CD8-positive, alpha-beta memory T cell (primary cell): ENCODE measurements at regions not wholly inside any gene's neighbourhood (a gene's known extent, or its start where the extent isn't known, plus 50 kb on each side); places are given as distances from the start of the nearest gene placed in this dataset.

Experiments
- CTCF ChIA-PET: fragments of 350-600 bp; sonication (Branson Sonifier 250); formaldehyde crosslinking; loops from one replicate; lab custom pipeline; 2021; ENCODE audit warnings: antibody characterized with exemption; lab: Charles Lee
- POLR2A ChIA-PET: fragments of 350-600 bp; sonication (Branson Sonifier 250); formaldehyde crosslinking; loops from one replicate; lab custom pipeline; 2021; ENCODE audit warnings: antibody characterized with exemption; lab: Charles Lee
- DNase-seq, 5 donors: peaks; one replicate each; pipeline versions ENCODE4 v3.0.0 to v3.0.0-alpha.2; 2020 to 2022; ENCODE audit warnings: mixed read lengths in 1 of 5
- H3K27ac ChIP-seq: one replicate; pipeline ENCODE4 v1.7.0; 2013; ENCODE audit warnings: low read depth, mild to moderate bottlenecking, low read length, moderate library complexity
- H3K27me3 ChIP-seq: 2 replicates; pipeline ENCODE4 v1.7.0; 2013; ENCODE audit warnings: low read length, mild to moderate bottlenecking; ENCODE audit not compliant: insufficient read depth, poor library complexity, severe bottlenecking
- H3K36me3 ChIP-seq: 2 replicates; pipeline ENCODE4 v1.7.0; 2013; ENCODE audit warnings: mild to moderate bottlenecking, low read length, moderate library complexity; ENCODE audit not compliant: insufficient read depth
- H3K4me1 ChIP-seq: 2 replicates; pipeline ENCODE4 v1.7.0; 2013; ENCODE audit warnings: mild to moderate bottlenecking, low read length, moderate library complexity; ENCODE audit not compliant: insufficient read depth
- H3K4me3 ChIP-seq: 2 replicates; pipeline ENCODE4 v1.7.0; 2013; ENCODE audit warnings: mild to moderate bottlenecking, low read length
- H3K9me3 ChIP-seq: 2 replicates; pipeline ENCODE4 v1.7.0; 2013; ENCODE audit warnings: mild to moderate bottlenecking, low read length
- H3K27ac Mint-ChIP-seq, 8 donors: one replicate each; pipeline ENCODE4 v1.8.0; 2020 to 2021; ENCODE audit warnings: mixed read lengths in 8 of 8, mild to moderate bottlenecking in 6 of 8, inconsistent platforms in 3 of 8, moderate library complexity in 3 of 8
- H3K27me3 Mint-ChIP-seq, 2 donors: one replicate each; pipeline ENCODE4 v1.8.0; 2020 to 2021; ENCODE audit warnings: mixed read lengths in 2 of 2, mild to moderate bottlenecking in 1 of 2, moderate library complexity in 1 of 2
- H3K36me3 Mint-ChIP-seq, 3 donors: one replicate each; pipeline ENCODE4 v1.8.0; 2020 to 2021; ENCODE audit warnings: mixed read lengths in 3 of 3, inconsistent platforms in 1 of 3, mild to moderate bottlenecking in 1 of 3
- H3K4me1 Mint-ChIP-seq, 3 donors: one replicate each; pipeline ENCODE4 v1.8.0; 2020 to 2021; ENCODE audit warnings: mixed read lengths in 3 of 3, inconsistent platforms in 1 of 3, mild to moderate bottlenecking in 1 of 3
- H3K4me3 Mint-ChIP-seq, 7 donors: one replicate each; pipeline ENCODE4 v1.8.0; 2020 to 2021; ENCODE audit warnings: mixed read lengths in 7 of 7, mild to moderate bottlenecking in 6 of 7, moderate library complexity in 4 of 7, inconsistent platforms in 2 of 7
- H3K9me3 Mint-ChIP-seq, 5 donors: one replicate each; pipeline ENCODE4 v1.8.0; 2020 to 2022; ENCODE audit warnings: mixed read lengths in 5 of 5, mild to moderate bottlenecking in 3 of 5, moderate library complexity in 2 of 5, inconsistent platforms in 1 of 5

DNA sequence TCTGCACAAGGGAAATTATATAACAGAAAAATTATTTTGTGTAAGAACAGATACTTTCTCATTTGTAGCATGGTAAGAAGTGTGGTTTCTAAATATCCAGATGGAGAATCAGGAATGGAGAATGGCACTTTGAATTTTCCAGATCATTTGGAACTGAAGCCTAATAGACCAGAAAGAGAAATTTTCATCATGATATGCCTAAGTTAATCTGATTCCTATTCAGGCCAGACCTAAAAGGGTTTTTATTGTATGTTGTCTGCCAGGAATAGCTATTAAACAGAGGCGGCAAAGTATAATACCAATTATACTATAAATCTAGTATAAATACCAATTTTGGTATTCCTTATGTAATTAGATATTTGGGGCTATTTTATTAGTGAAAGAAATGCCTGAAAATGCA, 382.7 kb upstream of the FAR2 start:
- no peak for DNase-seq
- H3K36me3 Mint-ChIP-seq, result no peaks in the 10 kb centered on the region
- Histone ChIP-seq H3K27me3 (no peaks in the 10 kb centered on the region), H3K27ac (no peak overlapping the region), H3K4me1 (no peaks in the 10 kb centered on the region), H3K36me3 (no peaks in the 10 kb centered on the region), H3K4me3 (no peak overlapping the region), H3K9me3 (no peaks in the 10 kb centered on the region)
- ChIA-PET CTCF (no interaction called here), POLR2A (no interaction called here)
- H3K9me3 Mint-ChIP-seq, result no peaks in the 10 kb centered on the region
- H3K27ac Mint-ChIP-seq, result no peak overlapping the region
- H3K27me3 Mint-ChIP-seq, result peaks cover 0 to 1% of the 10 kb centered on the region in 2 donors
- H3K4me1 Mint-ChIP-seq, result no peaks in the 10 kb centered on the region
- H3K4me3 Mint-ChIP-seq, result no peak overlapping the region

DNA sequence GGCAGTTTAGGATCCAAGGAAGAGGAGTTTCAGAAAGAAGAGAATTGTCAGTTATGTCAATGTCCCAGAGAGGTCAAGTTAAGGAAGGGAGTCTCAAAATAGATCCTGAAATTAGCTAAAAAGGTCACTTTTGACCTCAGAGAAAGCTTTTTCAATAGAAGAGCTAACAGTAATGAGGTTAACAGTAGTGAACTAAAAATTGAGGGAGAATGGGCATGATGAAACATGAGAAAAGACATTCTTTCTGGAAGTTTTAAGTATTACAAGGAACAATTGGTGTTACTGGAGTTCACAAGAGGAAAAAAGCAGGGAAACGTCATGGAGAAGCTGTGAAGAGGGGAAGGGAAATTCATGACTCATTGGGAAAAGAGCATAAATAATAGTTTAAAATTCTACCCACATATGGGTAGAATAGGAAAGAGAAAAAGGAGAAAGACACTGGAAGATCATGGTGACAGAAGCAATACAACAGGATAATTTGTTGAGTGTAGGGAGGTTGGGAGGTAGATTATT, 381.2 kb upstream of the FAR2 start:
- Mint-ChIP-seq H3K4me3 (no peak overlapping the region), H3K27ac (no peak overlapping the region), H3K4me1 (no peaks in the 10 kb centered on the region), H3K9me3 (no peaks in the 10 kb centered on the region), H3K27me3 (peaks cover 0 to 1% of the 10 kb centered on the region in 2 donors), H3K36me3 (no peaks in the 10 kb centered on the region)
- no peak overlapping the region for H3K27ac ChIP-seq
- ChIA-PET POLR2A (no interaction called here), CTCF (no interaction called here)
- H3K9me3 ChIP-seq, result no peaks in the 10 kb centered on the region
- H3K4me3 ChIP-seq, result no peak overlapping the region
- no peaks in the 10 kb centered on the region for H3K27me3 ChIP-seq
- H3K4me1 ChIP-seq, result no peaks in the 10 kb centered on the region
- H3K36me3 ChIP-seq, result no peaks in the 10 kb centered on the region
- DNase-seq, result no peak

DNA sequence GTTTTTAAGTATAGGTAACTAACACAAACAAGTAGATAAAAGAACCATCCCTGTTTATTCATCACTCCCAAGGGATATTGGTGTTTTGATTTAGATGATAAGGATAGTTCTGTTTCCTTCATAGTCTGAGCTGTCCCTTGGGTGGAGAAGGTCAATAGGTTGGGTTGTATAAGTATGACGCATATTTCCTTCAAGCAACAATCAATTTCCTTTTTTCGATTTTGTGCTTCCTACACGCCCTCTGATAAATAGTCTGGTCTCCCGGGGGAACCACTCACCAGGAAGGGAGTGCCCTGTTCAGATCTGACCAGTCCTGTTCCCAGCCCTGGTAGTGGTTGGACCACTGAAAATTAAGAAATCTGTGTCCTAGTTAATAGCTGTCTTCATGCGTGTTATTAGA, 378.8 kb upstream of the FAR2 start:
- no peaks in the 10 kb centered on the region for H3K9me3 ChIP-seq
- no peaks in the 10 kb centered on the region for H3K36me3 ChIP-seq
- no peak overlapping the region for H3K27ac ChIP-seq
- ChIA-PET POLR2A (no interaction called here), CTCF (no interaction called here)
- no peaks in the 10 kb centered on the region for H3K9me3 Mint-ChIP-seq
- no peaks in the 10 kb centered on the region for H3K36me3 Mint-ChIP-seq
- no peaks in the 10 kb centered on the region for H3K4me1 Mint-ChIP-seq
- H3K4me1 ChIP-seq, result no peaks in the 10 kb centered on the region
- H3K4me3 Mint-ChIP-seq, result no peak overlapping the region
- no peaks in the 10 kb centered on the region for H3K27me3 ChIP-seq
- peaks cover 0 to 1% of the 10 kb centered on the region in 2 donors for H3K27me3 Mint-ChIP-seq
- DNase-seq, result no peak
- H3K4me3 ChIP-seq, result no peak overlapping the region
- no peak overlapping the region for H3K27ac Mint-ChIP-seq

DNA sequence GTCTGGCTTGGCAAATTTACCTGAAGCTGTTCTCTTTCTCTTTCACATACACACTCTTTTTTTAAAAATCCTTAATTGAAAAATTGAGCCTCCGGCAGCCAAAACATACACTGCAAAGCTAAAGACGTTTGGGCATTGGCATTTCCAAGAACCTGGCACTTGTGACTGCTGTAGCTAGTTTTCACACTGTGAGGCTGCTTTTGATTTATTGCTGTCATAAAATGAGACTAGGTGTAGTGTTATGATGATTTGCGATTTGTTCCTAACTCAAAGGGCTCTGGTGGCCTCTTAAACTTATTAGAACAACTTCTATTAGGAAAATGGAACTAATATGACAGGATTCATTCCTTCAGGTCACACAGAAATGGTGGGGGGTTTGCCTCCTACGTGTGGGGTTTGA, 377.1 kb upstream of the FAR2 start:
- Histone ChIP-seq H3K9me3 (no peaks in the 10 kb centered on the region), H3K36me3 (no peaks in the 10 kb centered on the region), H3K27me3 (no peaks in the 10 kb centered on the region), H3K4me1 (no peaks in the 10 kb centered on the region), H3K27ac (no peak overlapping the region), H3K4me3 (no peak overlapping the region)
- Mint-ChIP-seq H3K27me3 (peaks cover 0 to 1% of the 10 kb centered on the region in 2 donors), H3K9me3 (no peaks in the 10 kb centered on the region), H3K4me1 (no peaks in the 10 kb centered on the region), H3K4me3 (no peak overlapping the region), H3K27ac (no peak overlapping the region), H3K36me3 (no peaks in the 10 kb centered on the region)
- CTCF ChIA-PET, result no interaction called here
- no peak for DNase-seq
- POLR2A ChIA-PET, result no interaction called here

DNA sequence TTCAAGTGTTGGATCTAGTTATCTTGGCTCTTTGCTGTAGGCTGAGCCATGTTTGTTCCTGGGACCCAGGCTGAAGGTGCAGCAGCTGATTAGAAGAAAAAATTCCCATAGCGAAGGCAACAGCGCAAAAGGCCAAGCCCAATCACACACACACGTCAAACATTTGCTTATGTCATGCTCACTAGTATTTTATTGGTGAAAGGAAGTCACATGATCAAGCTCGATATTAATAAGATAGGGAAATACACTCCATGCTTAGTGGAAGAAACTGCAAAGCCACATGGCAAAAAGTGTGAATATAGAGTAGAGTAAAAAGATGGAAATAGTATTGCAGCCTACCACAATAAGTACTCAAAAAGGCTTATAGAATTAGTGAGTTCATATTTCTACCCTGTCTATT, 373.5 kb upstream of the FAR2 start:
- no peak overlapping the region for H3K4me3 ChIP-seq
- no peaks in the 10 kb centered on the region for H3K27me3 ChIP-seq
- ChIA-PET CTCF (no interaction called here), POLR2A (no interaction called here)
- peaks cover 0 to 3% (median 0%) of the 10 kb centered on the region in 3 donors for H3K4me1 Mint-ChIP-seq
- no peaks in the 10 kb centered on the region for H3K27me3 Mint-ChIP-seq
- no peaks in the 10 kb centered on the region for H3K9me3 Mint-ChIP-seq
- H3K4me1 ChIP-seq, result no peaks in the 10 kb centered on the region
- no peaks in the 10 kb centered on the region for H3K9me3 ChIP-seq
- no peak overlapping the region for H3K27ac ChIP-seq
- no peak overlapping the region for H3K27ac Mint-ChIP-seq
- no peak overlapping the region for H3K4me3 Mint-ChIP-seq
- no peaks in the 10 kb centered on the region for H3K36me3 ChIP-seq
- DNase-seq, result no peak
- no peaks in the 10 kb centered on the region for H3K36me3 Mint-ChIP-seq

DNA sequence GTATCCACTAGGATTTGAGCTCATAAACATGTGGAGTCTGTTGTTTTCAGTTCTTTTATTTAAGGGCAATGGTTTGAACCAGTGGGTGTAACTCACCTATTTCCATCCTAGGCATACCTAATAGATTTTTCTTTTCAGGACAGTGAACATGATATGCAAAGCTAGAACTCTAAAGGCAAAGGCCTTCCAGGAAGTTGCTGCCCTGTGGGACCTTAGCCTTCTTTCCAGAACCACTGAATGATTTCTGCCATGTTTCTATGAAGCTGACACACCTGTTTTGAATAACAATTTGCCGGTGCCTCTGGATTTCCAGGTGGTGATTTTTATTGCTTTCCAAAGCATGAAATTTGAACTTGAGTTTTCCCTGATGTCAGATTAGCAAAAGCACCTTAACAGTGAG, 372.9 kb upstream of the FAR2 start:
- Histone ChIP-seq H3K27ac (no peak overlapping the region), H3K27me3 (no peaks in the 10 kb centered on the region), H3K9me3 (no peaks in the 10 kb centered on the region), H3K36me3 (no peaks in the 10 kb centered on the region), H3K4me1 (no peaks in the 10 kb centered on the region), H3K4me3 (no peak overlapping the region)
- H3K4me1 Mint-ChIP-seq, result peaks cover 0 to 3% (median 0%) of the 10 kb centered on the region in 3 donors
- ChIA-PET CTCF (no interaction called here), POLR2A (no interaction called here)
- no peaks in the 10 kb centered on the region for H3K27me3 Mint-ChIP-seq
- H3K9me3 Mint-ChIP-seq, result no peaks in the 10 kb centered on the region
- H3K36me3 Mint-ChIP-seq, result no peaks in the 10 kb centered on the region
- no peak overlapping the region for H3K27ac Mint-ChIP-seq
- no peak for DNase-seq
- no peak overlapping the region for H3K4me3 Mint-ChIP-seq

DNA sequence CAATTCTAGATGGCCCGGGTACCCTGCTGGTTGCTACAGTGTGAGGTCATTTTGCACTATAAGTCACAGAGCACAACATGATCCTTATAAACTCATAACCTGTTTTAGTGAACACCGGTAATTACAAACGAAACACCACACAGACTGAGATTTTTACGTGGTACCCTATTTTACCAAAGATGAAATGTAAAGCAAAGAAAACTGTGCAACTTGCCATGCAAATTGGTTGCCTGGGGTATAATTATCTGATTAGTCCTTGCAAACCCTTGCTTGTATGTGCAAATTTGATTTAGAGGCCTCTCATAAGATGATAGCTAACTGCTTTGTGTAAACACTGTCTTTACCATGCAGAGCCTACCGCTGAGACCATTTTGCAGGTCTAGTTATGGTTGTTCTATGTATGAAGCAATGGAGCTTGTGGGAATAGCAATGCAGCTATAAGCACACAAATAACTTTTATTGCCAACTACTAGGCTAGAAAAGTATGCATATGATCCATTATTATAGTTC, 372.1 kb upstream of the FAR2 start:
- Mint-ChIP-seq H3K36me3 (no peaks in the 10 kb centered on the region), H3K4me1 (peaks cover 0 to 3% (median 0%) of the 10 kb centered on the region in 3 donors), H3K4me3 (no peak overlapping the region), H3K27me3 (no peaks in the 10 kb centered on the region), H3K27ac (peak overlapping the region in 1 of 8 donors; percentile 51), H3K9me3 (no peaks in the 10 kb centered on the region)
- Histone ChIP-seq H3K36me3 (no peaks in the 10 kb centered on the region), H3K27ac (no peak overlapping the region), H3K4me3 (no peak overlapping the region), H3K27me3 (no peaks in the 10 kb centered on the region), H3K4me1 (no peaks in the 10 kb centered on the region), H3K9me3 (no peaks in the 10 kb centered on the region)
- no peak for DNase-seq
- ChIA-PET POLR2A (no interaction called here), CTCF (no interaction called here)

DNA sequence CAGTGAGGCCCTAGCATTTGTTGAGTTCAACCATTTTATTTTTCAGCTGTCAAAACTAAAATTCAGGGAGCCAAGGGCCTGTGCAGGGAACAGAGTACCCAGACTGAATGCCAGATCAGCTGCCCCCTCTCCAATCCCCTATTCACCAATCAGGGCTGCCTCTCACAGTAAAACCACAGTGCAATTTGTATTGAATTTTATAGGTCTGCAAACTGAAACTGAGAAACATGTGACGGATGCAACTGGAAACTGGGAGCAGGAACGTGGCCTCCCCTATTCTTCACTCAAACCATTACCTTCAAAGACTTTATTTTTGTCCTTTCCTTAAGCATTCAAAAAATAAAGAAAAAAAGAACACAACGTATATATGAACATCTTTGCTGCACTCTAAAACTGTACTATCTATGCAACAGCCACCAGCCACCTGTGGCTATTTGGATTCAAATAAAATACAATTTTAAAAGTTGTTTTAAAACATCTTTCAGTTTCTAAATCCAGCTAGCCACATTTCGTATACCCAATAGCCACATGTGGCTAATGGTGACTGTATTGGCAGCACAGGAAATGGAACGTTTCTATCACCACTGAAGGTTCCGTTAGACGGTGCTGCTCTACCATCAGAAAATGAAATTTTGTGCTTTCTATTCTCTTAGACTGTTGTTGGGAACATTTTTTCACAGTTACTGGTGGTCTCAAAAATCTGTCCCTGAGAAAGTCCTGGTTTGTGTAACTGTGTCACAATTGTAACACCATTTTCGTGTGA, 371.3 kb upstream of the FAR2 start:
- no peak overlapping the region for H3K27ac ChIP-seq
- no peak overlapping the region for H3K27ac Mint-ChIP-seq
- H3K36me3 ChIP-seq, result no peaks in the 10 kb centered on the region
- H3K9me3 ChIP-seq, result no peaks in the 10 kb centered on the region
- H3K4me1 Mint-ChIP-seq, result peaks cover 0 to 3% (median 0%) of the 10 kb centered on the region in 3 donors
- no peaks in the 10 kb centered on the region for H3K4me1 ChIP-seq
- ChIA-PET CTCF (no interaction called here), POLR2A (no interaction called here)
- H3K9me3 Mint-ChIP-seq, result no peaks in the 10 kb centered on the region
- H3K27me3 ChIP-seq, result no peaks in the 10 kb centered on the region
- no peak overlapping the region for H3K4me3 ChIP-seq
- H3K36me3 Mint-ChIP-seq, result no peaks in the 10 kb centered on the region
- no peaks in the 10 kb centered on the region for H3K27me3 Mint-ChIP-seq
- no peak for DNase-seq
- peak overlapping the region in 2 of 7 donors; percentile 15 to 59 for H3K4me3 Mint-ChIP-seq
